ENCODE measurements at regions not wholly inside any gene's neighbourhood (a gene's known extent, or its start where the extent isn't known, plus 50 kb on each side); places are given as distances from the start of the nearest gene placed in this dataset.

- no peak for DNase-seq
Measured at GRCh38 chr16:5446623-5447240, 349.1 kb upstream of the EEF2KMT start.

DNA sequence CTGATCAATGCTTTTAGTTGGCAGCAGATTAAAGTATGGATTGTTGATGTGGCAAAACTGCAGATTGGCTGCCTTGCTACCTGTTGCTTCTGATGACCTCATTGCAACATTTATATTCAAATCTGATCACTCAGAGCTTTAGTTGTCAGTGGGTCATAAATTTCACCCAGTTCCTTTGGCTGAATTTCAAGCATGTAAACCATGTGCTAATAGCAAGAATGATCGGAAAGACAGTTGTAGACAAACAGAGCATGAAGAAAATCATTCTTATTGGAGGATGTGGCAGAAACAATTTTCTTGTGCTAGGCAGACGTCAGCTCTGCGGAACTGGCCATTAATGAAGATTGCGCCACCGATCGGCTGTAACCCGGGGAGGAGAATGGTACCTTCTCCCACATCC is 346.6 kb upstream of the EEF2KMT start:
- no peak for DNase-seq

DNA sequence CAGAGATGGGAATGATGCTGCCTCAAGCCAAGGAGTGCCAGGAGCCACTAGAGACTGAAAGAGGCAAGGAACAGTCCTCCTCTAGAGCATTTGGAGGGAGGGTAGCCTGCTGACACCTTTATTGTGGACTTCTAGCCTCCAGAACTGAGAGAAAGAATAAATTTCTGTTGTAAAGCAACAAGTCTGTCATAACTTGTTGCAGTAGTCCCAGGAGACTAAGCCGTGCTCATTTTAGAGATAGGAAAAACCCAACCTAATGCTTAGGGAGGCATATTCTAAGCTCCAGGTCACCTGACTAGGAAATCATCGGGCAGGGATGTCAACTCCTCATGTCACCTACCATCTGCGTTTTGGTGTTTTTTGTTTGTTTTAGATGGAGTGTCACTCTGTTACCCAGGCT is 345.4 kb upstream of the EEF2KMT start:
- no peak for DNase-seq

DNA sequence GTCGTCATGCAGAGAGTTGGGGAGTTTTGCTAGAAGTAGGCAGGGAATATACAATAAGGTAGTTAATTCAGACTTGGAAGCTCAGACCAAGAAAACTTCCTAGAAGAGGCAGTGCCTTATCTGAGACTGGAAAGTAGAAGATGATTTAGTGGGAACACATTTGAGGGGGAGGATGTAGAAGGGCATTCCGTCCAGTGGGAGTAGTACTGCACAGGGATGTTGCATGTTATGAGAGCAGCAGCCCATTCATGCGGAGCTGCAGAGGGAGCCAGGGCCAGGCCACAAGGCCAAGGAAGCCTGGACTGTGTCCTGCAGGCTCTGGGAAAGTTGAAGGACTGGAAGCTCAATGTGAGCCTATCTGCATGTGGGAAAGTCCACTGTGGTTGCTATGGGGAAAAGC is 344.5 kb upstream of the EEF2KMT start:
- DNase-seq = no peak

- DNase-seq = no peak
Measured at GRCh38 chr16:5438591-5438990, 341.0 kb upstream of the EEF2KMT start.

DNA sequence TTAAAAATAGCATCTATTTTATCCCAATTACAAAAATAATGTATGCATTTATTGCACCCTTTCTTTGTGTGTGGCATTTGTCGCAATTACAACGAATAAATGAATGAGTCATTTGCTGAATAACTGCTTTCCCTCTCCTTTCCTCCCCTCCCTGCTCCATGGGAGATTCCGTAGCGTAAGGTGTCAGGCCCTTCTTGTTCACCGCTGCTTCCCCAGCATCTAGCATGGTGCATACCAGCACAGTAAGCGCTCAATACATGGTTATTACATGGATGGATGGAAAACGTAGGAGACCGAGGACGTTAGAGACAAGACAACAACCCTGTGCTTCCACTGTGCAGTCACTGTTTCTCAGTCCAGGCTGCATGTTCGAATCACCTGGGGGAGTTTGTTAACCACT is 336.0 kb upstream of the EEF2KMT start:
- DNase-seq = no peak

- no peak for DNase-seq
Measured at GRCh38 chr16:5432166-5432565, 334.6 kb upstream of the EEF2KMT start.

- DNase-seq = no peak
Measured at GRCh38 chr16:5430598-5430997, 333.0 kb upstream of the EEF2KMT start.

- no peak for DNase-seq
Measured at GRCh38 chr16:5428932-5429331, 331.3 kb upstream of the EEF2KMT start.

GRCh38 chr16:5427571-5427970 is 330.0 kb upstream of the EEF2KMT start:
- DNase-seq = no peak

GRCh38 chr16:5422643-5423496 is 325.3 kb upstream of the EEF2KMT start:
- no peak for DNase-seq

GRCh38 chr16:5422047-5422446 is 324.5 kb upstream of the EEF2KMT start:
- DNase-seq = no peak

DNA sequence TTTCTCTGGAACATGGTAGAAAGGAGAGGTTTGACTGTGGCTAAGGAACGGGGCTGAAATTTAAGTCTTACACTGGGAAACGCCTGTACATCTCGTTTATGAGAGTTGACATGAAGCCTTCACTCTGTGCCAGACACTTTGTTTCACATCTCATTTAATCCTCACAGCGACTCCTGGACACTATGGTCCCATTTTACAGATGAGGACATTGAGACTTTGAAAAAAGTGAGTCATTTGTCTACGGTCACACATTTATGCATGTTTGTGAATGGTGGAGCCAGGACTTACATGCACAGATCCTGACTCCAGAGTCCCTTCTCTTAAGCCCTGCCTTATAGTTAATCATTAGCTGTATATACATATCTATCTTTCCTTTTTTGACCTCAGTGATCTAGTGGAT is 318.4 kb upstream of the EEF2KMT start:
- DNase-seq = no peak

GRCh38 chr16:5415123-5415522 is 317.5 kb upstream of the EEF2KMT start:
- no peak for DNase-seq

DNA sequence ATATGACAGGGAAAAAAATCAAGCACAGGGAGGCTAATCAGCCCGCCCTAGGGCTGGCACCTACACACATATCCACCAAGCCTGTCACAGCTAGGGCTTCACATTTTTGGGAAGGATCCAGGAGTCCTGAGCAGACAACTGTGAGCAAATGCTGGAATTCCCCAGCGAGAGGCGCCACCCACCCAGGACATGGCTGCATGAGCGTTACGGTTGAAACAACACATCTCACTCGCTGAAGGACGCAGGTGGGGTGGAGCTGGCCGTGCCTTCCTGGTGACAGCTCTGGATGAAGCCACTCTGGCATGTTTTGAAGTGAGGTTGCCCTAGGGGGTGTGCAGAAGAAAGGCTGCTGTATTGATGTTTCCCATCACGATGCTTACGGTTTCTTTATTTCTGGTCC is 315.1 kb upstream of the EEF2KMT start:
- DNase-seq = no peak

DNA sequence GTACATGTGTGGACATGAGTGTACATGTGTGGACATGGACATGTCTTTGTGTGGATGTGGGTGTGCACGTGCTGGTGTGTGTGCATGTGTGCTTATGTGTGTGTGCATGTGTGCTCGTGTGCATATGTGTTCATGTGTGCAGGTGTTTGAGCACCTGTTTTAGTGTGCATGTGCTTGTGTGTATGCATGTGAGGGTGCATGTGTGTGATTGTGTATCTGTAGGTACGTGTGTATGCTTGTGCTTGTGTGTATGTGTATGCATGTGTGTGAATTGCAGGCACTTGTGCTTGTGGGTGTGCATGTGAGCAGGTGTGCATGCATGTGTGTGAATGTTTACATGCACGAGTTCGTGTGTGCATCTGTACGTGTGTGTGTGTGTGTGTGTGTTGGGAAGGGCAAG is 300.6 kb upstream of the EEF2KMT start:
- DNase-seq = no peak

GRCh38 chr16:5396880-5397279 is 299.3 kb upstream of the EEF2KMT start:
- no peak for DNase-seq

DNA sequence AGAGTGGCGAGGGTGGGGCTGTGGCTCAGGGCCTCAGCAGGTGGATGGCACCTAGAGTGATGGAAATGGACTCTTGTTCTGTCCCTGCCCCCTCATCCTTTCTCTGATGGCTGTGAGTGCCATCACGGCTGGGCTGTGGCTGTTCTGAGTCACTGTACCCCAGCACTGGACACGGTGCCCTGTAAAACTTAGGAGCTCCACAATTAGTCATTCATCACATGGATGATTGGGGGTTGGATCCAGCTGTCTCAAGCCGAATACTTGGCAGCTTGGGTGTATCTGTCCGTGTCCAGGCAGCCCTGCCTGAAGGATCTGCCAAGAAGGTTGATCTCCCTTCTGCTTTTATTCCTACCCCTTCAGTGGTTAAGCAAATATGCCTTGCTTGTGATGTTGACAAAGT is 295.5 kb upstream of the EEF2KMT start:
- DNase-seq = no peak

DNA sequence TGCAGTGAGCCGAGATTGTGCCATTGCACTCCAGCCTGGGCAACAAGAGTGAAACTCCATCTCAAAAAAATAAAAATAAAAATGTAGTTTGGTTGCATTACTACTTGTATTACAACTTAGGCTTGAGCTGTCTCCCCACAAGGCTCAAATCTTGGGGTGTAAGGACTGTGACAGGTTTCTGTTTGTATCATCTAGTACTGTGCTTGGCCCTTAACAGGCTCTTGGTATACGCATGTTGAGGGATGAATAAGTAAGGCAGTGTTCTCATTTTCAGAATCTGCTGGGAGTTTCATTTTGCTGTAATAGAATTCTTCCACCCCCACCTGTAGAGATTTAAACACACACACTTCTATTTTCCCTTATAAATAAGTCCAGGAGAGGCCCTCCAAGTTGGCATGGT is 289.4 kb upstream of the EEF2KMT start:
- DNase-seq = no peak

- DNase-seq = no peak
Measured at GRCh38 chr16:5385811-5386210, 288.2 kb upstream of the EEF2KMT start.

DNA sequence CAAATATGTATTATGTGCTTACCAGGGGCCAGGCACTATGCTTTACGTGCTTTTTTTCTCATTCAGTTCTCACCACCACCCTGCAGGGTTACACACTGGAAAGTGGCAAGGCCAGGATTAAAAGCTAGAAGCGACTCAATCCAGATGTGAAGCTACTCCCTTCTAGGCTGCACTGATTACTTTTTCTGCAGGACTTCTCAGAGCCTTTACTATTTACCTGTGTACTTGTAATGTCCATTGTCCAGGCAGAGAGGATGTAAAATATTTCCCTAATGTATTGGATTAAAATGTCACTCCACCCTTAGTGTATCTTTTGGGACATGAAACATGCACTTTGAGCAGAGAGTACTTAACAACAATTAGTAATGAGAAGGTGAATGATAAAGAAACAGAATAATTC is 287.5 kb upstream of the EEF2KMT start:
- DNase-seq = no peak

DNA sequence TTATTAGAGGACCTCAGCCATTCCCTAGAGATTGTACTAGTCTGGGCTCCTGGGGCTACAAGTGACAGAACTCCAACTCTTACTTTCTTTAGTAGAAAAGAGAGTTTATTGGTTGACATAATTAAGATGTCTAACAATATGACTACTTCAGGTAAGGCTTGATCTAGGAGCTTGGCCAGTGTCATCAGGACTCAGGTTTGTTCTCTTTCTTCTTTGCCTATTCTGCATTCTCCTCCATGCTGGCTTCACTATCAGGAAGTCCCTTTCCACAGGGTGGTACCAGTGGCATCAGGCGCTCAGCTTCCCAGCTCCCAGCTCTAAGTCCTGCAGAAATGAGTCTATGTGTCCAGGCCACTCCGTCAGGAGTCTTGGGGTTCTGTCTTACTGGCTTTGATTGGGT is 286.1 kb upstream of the EEF2KMT start:
- no peak for DNase-seq

- no peak for DNase-seq
Measured at GRCh38 chr16:5382484-5382883, 284.9 kb upstream of the EEF2KMT start.

DNA sequence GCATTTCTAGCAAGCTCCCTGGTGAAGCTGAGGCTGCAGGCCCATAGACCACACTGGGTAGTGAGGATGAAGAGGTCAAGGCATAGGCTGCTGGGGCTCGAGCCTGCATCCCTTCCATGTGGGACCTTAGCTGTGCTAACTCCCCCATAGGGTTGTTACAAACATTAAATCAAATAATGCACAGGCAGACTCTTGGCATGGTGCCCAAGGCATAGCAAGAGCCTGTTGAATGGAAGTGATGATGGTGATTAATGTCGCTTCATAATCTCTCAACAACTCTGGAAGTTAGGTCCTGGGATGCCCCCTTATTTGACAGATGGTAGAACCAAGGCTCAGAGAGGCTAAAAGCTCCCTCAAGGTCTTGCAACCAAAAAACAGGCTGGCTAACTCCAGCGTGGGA is 283.9 kb upstream of the EEF2KMT start:
- DNase-seq = no peak

DNA sequence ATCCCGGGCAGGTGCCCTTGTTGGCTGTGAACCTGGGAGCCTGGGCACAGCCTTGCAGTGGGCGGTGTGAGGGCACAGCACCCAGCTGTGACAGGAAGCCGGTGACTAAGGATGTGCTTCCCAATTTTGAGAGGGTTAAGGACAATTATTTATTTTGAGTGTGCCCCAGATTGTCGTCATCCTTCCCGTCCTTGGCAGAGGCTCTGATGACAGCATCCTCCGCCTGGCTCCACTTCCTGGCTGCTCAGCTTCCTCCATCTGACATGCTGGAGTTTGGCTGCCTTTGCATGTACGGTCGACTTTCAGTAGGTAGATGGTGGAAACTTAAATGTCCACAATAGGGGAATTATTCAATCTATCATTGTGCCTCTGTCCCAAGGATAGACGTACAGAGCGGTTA is 282.4 kb upstream of the EEF2KMT start:
- no peak for DNase-seq

Measured in activated gamma-delta T cell treated with Interleukin-2 at 50 U/mL for 16 hours (primary cell).